Femur (tissue), 1 donor: ENCODE measurements at regions not wholly inside any gene's neighbourhood (a gene's known extent, or its start where the extent isn't known, plus 50 kb on each side); places are given as distances from the start of the nearest gene placed in this dataset.

Experiments
- DNase-seq: peaks from one replicate; pipeline ENCODE4 v3.0.0-alpha.2; 2017

DNA sequence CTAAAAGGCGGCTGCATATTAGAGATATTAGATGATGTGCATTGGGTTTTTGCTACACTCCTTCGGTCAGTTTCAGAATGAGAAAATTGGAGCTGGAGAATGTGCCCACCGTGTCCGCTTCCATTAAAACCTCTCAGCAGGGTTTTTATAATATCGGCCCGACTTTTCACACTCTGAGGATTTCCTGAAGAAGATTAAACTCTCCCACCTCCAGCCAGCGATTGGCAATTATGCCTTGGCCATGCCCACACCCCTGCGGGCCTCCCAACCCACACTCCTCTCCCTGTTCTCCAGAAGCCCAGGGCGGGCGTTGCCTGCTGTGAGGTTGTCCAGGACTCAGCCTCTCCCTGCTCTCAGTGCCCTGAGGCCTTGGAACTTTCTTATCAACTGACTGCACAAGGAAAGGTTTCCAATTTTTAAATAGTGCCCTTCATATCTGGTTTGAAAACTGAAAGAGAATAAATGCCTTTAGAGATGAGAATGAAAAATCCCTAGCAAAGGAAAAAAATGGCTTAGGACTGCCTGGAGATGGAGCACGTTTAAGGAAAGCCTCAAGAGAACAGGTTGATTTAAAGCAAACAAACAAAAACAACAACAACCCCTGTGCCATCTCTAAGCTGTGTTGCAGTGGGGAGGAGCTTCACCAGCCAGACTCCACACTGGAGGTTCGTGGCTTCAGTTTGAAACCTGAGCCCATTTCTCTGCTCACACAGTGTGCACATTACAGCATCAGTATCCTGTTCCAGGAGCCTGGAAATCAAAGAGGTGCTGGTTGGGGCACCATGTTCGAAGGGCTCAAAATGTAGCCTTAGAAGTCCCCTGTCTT lies 292.9 kb downstream of the NSG2 start:
- DNase-seq: no peak

DNA sequence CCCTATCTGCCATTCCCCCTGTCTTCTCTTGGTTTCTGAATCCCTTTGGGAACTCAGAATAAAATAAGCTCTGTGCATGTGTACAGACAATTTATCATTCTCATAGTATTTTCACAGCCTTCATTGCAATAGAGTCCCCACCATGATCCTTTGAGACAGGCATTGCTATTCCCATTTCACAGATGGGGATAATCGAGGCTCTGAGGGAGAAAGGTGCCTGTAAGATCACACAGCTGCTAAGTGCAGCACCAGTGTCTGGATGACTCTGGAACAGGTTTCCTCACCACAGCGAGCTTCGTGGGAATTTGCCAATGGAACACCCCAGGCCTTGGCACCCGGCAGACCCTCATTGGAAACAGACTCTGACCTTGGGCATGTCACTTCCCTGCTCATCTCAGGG lies 293.6 kb downstream of the NSG2 start:
- no peak for DNase-seq

DNA sequence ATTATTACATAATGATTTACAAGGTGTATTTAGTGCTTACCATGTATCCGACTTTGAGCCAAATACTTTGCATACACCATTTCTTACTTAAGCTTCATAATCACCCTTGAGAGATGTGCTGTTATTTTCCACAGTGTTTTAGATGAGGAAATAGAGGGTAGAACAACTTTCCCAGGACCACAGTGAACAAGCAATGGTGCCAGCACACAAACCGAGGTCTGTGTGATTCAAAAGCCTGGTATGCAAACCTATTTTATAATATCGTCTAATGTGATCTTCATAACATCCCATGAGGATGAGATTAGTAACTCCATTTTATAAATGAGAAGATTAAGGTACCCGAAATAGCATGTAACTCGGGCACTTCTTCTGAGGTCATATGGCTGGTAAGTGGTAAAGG lies 294.7 kb downstream of the NSG2 start:
- no peak for DNase-seq

DNA sequence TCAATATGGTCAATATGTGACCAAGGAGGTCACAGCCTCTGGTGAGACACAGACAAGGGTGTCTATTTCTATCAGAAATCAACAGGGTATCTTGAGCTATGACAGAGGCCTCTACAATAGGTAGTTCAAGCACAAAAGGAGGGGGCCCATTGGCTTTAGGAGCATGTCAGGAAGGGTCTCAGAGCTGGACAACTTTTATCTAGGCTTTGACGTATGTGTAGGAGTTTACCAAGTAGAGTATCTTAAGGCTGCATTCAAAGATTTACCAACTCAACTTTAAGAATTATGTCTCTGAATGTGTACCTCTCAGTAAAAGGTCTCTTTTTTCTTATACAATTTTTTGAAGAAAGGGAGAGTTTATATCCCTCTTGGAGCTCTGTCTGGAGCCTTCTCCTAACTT lies 297.2 kb downstream of the NSG2 start:
- DNase-seq: no peak

DNA sequence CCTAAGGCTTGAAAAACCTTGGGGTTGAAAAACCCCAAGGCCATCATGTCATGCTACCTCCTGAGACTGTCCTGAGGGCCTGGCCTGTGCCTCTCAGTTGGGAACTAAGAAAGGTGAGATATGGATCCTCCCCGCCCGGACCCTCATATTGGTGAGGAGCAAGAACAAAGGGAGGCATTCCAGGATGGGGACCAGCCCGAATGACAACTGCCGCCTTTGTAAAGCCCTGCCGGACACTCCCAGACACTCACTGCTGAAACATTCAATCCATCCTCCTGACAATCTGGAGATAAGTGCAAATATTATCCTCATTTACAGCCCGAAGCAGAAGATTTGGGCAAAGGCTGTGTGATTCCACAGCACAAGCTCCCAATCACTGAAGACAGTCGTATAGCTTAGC lies 298.3 kb downstream of the NSG2 start:
- no peak for DNase-seq

DNA sequence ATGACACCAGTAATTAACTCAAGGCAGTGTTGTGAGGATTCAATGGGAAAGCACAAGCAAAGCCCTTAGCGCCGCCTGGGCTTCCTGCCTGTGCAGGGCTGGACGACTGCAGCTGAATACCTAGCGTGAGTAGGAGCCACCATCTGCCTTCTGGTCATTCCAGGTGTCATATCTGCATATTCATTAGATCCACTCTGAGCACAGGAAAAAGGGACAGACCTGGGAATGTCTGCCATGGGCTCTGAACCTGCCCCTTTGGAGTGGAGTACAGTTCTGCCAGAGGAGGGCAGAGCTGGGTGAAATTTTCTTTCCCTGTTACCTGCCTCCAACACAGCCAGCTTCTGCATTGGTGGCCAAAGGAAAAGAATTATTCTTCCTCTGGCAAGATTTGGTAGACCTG lies 298.8 kb downstream of the NSG2 start:
- DNase-seq: no peak

DNA sequence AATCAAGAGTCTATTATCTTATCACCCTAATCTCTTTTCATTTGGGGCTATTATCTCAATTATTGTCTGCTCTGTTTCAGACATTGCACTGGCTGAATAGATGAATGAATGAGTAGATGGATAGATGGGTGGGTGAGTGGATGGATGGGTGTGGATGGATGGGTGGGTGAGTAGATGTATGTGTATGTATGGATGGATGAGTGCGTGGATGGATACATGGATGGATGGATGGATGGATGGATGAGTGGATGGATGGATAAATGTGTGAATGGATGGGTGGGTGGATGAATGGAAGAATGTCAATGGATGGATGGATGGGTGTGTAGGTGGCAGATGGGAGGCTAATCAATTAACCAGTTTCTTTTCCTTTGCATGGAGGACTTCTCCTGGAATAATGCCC lies 301.7 kb downstream of the NSG2 start:
- DNase-seq: no peak

DNA sequence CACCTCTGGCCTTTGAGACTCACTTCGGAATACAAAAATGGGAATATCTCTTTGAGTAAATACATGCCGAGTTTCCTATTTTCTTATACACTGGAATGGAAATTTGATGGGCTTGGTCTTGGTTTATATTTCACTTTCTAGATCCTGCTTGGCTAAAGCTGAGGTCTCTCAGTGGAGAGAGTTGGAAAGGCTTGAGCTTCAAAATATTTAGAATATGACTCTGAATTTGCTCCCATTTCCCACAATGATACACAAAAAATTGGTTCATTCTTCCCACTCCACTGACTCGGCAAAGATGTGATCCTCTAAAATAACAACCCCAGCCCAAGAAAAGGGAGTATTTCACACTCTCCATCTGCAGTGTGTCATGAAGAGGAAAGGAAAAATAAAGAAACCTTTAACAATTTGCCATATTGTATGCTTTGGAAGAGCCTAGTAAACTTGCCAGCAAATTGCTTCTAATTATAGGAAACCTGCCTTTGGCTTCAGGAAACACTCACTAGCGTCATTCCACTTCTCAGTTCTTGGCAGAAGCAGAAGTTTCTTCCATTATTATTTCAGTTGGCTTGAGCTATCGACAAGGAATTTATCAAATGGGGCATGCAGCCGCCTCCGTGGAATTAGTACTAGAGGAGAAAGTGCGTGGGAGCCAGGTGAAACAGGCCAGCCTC lies 302.9 kb downstream of the NSG2 start:
- DNase-seq: peak; percentile 64

DNA sequence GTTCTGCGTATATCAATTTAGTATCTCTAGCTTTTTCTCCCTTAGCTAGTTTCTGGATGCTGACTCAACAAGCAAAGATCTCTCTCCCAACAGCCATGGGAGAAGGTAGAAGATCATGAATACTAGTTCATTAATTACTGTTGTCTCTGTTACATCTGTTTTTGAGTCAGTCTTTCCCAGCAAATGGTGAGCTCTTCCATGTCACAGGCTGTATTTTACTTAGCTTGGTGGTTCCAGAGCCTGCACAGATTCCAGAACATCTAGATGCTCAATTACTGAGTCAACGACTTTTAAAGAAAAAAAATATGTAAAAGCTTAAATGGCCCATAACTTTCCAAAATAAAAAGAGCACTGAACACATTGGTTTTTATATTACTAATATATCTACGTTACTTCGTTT lies 307.2 kb downstream of the NSG2 start:
- no peak for DNase-seq

DNA sequence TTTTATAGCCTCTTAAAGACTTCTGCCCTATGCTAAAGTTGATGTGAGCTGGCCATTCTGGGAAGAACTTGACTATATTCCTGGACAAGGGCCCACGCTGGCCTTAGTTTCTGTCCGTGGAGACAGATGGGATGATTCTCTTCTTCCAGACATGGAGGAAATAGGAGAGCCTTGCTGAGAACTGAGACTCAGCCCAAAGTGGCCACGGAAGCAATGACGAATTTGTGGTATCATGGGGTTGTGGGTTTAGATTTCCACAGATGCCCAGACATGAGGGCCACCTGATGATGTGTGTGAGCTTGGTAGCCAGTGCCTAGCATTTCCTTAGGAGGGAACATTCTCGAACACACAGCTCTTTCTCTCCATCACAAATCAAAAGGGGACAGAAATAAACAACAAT lies 309.1 kb downstream of the NSG2 start:
- DNase-seq: no peak

DNA sequence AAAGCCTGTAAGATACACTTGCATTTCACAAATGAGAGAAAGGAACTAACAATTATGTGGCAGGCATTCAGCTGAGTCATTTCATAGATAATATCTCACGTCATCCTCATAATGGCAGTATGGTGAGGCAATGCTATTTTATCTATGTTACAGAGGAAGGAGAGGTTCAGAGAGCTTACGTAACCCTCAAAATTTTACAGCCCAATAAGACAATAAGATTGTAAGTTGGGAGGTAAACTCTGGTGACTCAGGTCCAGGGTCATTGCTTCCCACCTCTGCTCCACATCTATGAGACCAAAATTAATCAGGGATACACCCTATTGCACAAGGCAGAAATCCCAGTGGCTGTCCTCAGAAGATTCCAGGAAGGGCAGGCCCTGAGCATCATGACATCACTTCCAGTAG lies 309.7 kb downstream of the NSG2 start:
- no peak for DNase-seq

DNA sequence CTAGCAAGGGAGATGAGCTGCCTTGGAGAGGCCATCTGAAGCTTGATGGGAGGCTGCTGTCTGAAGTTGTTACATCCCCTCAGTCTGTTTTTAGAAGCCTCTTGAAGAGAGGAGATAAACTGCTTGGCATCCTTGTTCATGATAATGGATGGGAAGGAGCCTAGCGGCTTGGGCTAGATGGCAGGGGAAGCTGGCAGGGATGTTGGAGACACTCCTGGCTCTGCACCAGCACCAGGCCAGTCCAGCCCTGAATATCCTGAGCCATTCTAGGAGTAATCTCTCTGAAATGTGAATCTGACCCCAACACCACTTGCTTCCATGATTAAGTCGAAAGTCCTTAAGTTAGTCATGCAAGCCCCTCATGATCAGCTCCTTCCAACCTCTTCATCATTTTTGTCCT lies 310.5 kb downstream of the NSG2 start:
- no peak for DNase-seq

DNA sequence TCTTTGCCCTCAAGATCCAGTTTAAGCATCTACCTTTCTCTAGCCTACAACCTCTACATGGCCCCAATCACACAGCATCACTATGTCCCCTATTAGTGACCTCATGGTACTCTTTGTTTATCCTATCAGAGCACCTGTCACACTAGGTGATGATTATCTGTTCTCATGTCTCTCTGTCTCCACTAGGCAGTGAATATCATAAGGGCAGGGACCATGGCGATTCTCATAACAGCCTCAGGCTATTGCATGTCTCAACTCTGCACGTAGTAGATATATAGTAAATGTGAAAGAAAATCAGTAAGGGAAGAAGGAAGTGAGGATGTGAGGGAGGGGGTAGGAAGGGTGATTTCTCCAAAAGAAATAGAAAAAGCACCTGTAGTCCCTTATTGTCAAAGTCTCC lies 311.0 kb downstream of the NSG2 start:
- no peak for DNase-seq

DNA sequence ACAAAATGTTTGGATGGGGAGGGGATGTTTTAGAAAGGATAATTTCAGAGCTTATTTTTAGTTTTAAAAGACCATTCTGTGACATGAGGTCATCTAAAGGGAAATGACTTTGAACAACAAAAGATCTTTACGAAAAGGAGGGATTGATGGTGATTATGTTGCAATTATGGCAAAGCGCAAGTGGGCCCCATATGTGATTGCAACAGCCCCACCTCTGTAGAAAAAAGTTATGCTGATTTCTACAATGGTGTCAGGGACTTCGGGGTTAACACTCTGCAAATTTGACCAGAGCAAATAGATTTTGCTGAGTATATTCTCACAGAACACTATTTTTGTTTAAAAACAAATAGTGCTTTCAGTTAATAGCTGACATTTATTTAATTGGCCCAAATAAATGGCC lies 312.8 kb downstream of the NSG2 start:
- no peak for DNase-seq

DNA sequence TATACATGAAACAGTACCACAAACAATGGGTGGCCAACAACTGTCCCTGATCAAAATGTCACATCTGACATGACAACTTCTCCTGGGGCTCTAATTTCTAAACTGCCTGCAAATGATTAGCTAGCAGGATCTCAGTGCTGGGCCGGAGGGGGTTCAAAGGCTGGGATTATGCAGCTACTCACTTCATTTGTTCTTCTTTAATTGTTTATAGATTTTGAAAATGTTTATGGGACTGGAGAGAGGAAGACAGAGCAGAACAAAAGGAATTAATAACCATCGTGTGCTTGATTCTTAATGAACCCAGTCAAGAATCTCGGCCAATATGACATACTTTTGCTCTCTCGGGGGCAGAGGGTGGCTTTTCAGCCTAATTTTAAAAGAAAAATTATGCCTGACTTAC lies 313.6 kb downstream of the NSG2 start:
- no peak for DNase-seq

DNA sequence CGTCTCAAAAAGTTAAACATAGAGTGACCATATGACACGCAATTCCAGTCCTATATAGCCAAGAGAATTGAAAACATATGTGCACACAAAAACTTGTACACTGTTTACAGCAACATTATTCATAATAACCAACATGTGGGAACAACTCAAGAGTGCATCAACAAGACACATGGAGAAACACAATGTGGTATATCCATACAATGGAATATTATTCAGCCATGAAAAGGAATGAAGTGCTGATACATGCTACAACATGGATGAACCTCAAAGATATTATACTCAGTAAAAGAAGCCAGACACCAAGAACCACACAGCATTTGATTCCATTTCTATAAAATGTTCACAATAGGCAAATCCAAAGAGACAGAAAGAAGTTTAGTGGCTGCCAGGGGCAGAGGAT lies 317.0 kb downstream of the NSG2 start:
- no peak for DNase-seq

DNA sequence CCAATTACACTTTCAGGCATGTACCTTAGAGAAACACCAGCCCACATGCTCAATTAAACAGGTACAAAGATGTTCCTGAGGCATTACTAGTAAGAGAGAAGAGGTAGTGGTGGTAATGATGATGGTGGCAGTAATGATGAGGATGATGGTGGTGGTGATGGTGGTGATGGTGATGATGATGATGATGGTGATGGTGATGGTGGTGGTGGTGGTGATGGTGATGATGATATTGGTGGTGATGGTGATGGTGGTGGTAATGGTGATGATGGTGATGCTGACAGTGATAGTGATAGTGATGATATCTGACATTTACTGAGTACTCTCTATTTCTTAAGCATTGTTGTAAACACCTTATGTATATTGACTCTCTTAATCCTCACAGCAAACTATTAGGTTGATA lies 318.4 kb downstream of the NSG2 start:
- no peak for DNase-seq

DNA sequence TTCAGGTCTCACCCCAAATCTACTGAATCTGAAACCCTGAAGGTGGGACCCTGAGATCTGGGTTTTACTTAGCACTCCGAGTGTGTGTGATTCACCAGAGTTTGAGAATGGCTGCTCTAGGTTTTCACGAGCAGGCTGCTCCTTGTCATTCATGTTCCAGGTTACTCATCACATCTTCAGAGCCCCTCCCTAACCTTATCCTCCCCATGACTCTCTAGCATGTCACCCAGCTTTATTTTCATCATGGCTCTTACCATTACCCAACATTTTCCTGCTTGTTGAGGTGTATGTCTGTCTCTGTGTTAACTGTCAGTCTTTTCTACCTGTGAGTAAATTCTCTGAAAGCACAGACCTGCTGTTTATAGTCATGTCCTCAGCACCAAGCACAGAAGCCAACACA lies 319.2 kb downstream of the NSG2 start:
- no peak for DNase-seq

DNA sequence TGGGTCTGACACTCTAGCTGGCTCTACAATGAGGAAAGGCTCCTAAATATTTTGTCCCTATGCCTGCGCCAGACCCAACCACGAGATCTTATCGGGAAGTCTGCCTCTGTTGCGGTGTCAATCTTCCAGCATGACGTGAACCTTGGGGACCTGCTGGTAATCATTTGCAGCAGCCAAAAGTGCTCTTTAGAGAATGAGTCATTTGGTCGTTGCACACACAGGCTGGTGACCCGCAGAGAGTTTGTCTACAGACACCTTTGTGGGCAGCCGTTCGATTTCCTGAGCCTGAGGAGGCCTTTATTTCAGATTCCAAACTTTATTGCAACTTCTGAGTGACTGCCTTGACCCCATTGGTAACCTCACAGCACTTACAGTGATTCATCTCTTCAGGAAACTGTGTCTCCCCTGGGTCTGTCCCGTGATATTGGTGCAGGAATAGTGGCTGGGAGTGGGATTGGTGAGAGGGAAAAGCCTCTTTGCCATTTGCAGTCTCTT lies 326.1 kb downstream of the NSG2 start:
- no peak for DNase-seq

DNA sequence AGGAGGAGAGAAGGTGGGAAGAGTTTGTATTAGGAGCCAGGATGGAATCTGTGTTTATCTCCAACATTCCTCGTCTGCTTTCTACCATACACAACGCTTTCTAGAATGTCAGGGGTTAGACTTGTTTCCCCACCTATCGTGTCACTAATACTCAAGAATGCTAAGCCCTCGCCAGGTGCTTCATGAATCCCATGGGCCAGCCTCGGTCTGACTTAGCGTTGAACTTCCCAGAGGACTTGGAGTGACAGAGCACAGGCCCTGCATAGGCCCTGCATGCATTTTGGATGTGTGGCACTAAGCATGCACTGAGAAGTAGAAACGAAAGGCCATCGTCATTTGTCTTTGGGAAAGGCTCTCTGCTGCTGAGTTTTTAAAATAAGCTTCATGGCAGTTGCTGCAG lies 328.7 kb downstream of the NSG2 start:
- no peak for DNase-seq

DNA sequence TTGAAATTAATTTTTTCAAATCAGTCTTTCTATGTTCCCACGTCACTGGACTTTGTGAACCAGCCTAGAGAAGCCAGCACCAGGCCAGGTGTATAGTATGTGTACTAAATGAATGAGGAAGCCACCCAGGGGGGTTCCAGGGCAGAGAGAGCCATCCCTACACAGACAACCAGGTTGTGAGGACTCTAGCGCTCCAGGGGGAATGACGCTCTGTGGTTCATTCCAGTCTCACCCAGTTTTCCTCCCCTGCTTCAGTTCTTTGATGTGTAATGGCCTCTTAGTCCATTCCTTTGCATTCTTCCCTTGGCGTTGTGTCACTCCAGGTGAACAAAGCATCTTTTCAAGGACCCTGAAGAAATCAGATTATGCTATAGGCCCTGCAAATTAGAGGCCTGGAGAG lies 330.6 kb downstream of the NSG2 start:
- no peak for DNase-seq

DNA sequence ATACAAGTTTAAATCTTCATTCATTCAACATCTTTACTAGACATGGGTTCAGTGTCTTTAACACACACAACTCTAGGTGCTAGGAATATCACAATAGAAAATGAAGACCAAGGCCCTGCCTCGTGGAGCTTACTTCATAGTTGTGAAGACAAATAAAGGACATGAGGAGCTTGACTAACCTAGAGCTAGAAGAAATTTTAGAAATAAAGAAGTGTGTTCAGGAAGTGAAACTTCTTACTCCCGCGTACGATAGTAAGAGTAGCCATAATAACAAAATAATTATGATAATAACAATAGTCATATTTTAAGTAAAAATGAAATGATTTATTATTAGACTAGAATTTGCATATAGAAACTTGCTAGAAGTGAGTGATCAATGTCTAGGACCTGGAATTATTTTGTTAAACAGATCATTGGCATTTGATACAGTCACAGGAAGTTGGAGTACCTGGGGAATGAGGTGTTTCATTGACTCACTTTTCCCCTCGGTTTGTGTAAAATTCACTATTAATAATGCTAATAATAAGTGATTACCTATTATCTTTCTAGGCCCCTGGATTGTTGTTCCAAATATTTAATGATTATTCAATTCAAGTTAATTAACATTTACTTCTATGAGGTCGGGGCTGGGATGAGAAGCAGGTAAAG lies 331.3 kb downstream of the NSG2 start:
- no peak for DNase-seq

DNA sequence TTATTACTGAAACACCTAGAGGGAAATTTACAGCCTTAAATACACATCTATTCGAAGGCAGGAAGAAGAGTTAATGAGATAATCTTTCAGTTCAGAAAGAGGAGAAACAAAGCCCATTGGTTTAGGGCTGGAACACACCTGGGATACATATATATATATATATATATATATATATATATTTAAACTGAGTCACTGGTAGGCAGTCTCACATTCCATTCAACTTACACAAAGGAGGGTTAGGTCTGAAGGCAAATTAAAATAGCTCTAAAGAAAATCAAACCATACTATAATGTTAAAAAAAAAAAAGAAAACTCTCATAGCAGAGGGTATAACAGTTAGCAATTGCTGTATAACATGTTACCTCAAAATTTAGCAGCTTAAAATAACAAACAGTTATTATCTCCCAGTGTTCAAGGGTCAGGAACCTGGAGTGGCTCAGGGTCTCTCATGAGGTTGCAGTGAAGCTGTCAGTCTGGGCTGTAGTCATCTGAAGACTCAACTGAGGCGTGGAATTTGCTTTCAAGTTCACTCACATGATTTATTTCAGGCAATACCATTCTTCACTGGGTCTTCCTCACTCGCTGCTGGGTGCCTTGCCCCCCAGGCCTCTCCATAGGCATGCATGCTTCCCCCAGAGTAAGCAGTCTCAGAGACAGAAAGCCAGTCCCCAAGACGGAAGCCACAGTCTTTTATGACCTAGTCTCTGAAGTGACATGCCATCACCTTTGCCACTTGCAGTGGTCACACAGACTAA lies 332.8 kb downstream of the NSG2 start:
- DNase-seq: no peak
